Upper lobe of right lung (tissue), 1 donor: ENCODE measurements at regions not wholly inside any gene's neighbourhood (a gene's known extent, or its start where the extent isn't known, plus 50 kb on each side); places are given as distances from the start of the nearest gene placed in this dataset.
A peak's percentile ranks its signal among the peaks of the same experiment; 100 is the strongest.

Source experiments
- ATAC-seq: fragments of 200-7000 bp; cut with Tn5 transposase; one replicate; pipeline ENCODE4 v1.9.1; 2020; ENCODE audit warnings: mild to moderate bottlenecking, moderate library complexity
- DNase-seq: peaks from one replicate; pipeline ENCODE4 v3.0.0-alpha.2; 2020
- H3K27ac ChIP-seq: fragments of 200-600 bp; one replicate; pipeline ENCODE4 v1.8.0; 2022
- H3K27me3 ChIP-seq: fragments of 200-600 bp; one replicate; pipeline ENCODE4 v1.8.0; 2022; ENCODE audit warnings: mild to moderate bottlenecking
- H3K36me3 ChIP-seq: fragments of 200-600 bp; one replicate; pipeline ENCODE4 v1.8.0; 2022
- H3K4me1 ChIP-seq: fragments of 200-600 bp; one replicate; pipeline ENCODE4 v1.8.0; 2022
- H3K4me3 ChIP-seq: fragments of 200-600 bp; one replicate; pipeline ENCODE4 v1.8.0; 2022; ENCODE audit warnings: mild to moderate bottlenecking
- H3K9me3 ChIP-seq: fragments of 200-600 bp; one replicate; pipeline ENCODE4 v1.8.0; 2022
- intact Hi-C: fragments of 100-400 bp; cut with DNase I; formaldehyde crosslinking; loops from one replicate; pipeline ENCODE4 v1.11.0; 2022
- TF ChIP-seq, protein P1 (sequence below): fragments of 200-600 bp; IDR thresholded peaks from one replicate; pipeline ENCODE4 v1.8.0; 2022; ENCODE audit warnings: antibody characterized with exemption
- donor health status: DM: no; HTN: yes; CAD: no; lungs with severe emphysema.

DNA sequence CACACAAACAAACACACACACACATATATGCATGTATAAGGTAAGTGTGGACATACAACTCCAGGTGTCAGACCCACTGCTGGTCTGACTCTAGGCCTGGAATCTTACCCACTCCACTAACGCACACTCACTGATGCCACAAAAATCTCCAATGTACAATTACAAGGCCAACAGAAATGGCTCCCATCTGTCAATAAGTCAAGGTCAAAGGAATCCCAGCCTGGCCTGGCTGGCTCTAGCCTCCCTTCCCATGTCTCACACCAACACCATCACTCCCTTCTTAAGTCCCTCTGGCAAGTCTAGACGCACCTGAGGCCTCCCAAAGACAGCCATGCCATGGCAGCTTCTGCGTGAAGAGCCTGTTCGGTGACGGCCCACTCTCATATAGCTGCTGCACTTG lies 99.2 kb upstream of the CDYL2 start:
- H3K27ac ChIP-seq, result no peak overlapping the region
- DNase-seq, result no peak
- intact Hi-C loops, result no loop called here
- no peaks in the 10 kb centered on the region for H3K9me3 ChIP-seq
- no peaks in the 10 kb centered on the region for H3K27me3 ChIP-seq
- ATAC-seq, result no peak
- H3K4me3 ChIP-seq, result no peak overlapping the region
- TF ChIP-seq, protein P1, sequence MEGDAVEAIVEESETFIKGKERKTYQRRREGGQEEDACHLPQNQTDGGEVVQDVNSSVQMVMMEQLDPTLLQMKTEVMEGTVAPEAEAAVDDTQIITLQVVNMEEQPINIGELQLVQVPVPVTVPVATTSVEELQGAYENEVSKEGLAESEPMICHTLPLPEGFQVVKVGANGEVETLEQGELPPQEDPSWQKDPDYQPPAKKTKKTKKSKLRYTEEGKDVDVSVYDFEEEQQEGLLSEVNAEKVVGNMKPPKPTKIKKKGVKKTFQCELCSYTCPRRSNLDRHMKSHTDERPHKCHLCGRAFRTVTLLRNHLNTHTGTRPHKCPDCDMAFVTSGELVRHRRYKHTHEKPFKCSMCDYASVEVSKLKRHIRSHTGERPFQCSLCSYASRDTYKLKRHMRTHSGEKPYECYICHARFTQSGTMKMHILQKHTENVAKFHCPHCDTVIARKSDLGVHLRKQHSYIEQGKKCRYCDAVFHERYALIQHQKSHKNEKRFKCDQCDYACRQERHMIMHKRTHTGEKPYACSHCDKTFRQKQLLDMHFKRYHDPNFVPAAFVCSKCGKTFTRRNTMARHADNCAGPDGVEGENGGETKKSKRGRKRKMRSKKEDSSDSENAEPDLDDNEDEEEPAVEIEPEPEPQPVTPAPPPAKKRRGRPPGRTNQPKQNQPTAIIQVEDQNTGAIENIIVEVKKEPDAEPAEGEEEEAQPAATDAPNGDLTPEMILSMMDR, result no peak
- H3K4me1 ChIP-seq, result no peaks in the 10 kb centered on the region
- H3K36me3 ChIP-seq, result no peaks in the 10 kb centered on the region

DNA sequence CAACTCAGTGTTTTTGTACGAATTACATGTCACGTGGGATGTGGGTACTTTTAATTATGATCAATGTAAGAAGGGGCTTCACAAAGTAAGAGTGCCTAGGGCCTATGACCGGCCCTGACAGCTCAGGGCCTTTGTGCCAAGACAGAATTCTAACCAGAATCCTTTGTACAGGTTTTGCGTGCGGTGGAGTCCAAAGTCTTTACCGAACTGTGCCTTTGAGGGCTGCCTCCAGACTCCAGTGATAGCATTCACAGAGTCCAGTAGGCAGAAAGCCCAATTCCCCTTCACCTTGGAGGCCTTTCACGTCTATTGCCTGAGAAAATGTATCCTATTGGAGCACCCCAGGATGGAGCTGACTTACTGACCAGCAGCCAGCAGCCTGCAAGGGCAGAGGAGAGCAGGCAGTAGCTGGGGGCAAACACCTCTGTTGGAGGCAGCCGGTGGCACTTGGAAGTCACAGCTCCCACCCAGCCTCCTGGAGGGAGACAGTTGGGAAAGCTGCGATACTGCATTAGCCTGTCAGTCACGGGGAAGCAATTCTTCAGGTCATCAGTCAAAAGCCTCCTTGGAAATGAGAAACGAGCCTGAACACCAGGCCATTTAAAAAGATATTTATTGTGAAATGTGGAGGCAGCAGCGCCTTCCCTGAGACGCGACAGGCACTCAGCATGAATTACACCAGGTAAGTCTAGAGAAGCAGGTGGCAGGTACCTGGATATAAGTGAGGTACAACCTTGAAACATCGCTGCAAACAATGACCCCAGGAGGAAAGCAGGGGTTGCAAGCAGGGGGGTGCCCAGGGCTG lies 98.1 kb upstream of the CDYL2 start:
- no peak for DNase-seq
- Histone ChIP-seq H3K4me3 (no peak overlapping the region), H3K36me3 (no peaks in the 10 kb centered on the region), H3K27me3 (no peaks in the 10 kb centered on the region), H3K9me3 (no peaks in the 10 kb centered on the region), H3K27ac (no peak overlapping the region), H3K4me1 (no peaks in the 10 kb centered on the region)
- TF ChIP-seq, protein P1, result no peak
- intact Hi-C loops, result no loop called here
- no peak for ATAC-seq

DNA sequence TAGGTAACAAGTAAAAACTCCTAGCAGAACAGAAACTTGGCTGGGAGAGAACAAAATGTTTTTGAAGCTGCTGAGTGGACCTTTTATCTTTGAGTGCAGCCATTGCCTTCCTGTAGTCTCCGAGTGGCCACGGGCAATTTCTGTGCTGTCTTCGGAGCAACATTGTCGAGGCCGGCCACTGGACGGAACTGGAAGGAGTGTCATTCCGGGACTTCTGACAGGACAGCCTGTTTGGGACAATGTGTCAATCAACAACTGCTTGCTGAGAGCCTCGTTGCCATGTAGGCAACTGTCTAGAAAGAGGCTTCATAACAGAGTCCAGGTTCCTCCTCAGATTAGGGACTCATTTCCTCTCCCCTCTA lies 96.2 kb upstream of the CDYL2 start:
- H3K4me1 ChIP-seq, result no peaks in the 10 kb centered on the region
- H3K4me3 ChIP-seq, result no peak overlapping the region
- intact Hi-C loops, result no loop called here
- H3K36me3 ChIP-seq, result no peaks in the 10 kb centered on the region
- ATAC-seq (no peak), DNase-seq (no peak)
- peak overlapping the region; percentile 44 for H3K27ac ChIP-seq
- TF ChIP-seq, protein P1, result no peak
- no peaks in the 10 kb centered on the region for H3K9me3 ChIP-seq
- no peaks in the 10 kb centered on the region for H3K27me3 ChIP-seq

DNA sequence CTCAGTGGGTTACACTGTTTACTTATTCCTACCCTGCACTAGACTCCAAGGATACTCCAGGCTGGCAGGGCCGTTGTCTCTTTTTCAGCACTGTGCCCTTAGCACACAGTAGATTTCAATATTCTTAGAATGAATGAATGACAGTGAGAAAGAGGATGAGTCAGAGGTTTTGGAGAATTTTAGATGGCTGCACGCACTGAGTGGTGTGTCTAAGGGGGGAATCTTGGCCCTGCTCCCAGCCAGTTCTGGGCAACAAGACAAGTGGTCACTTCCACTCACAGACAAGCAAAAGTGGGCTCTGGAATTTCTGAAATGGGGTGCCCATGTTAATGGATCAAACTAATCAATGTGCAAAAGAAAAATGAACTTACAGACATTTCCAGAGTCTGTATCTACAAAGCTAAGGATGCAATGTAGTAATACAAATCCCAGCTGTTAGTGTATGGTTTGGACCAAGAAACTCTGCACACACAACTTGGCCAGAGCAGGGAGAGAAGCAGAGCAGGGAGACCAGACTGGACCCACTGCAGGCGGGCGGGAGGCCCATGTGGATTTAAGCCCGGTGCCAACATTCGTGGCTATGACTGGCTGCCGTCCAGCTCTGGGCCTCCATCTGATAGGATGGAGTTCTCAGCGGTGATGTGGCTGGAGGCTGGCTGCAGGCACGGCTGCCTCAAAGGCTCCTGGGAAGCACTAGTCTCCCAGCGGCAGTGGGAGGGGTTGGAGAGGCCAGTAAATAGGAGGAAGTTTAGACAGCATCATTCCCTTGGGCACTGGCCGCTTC lies 95.6 kb upstream of the CDYL2 start:
- intact Hi-C loops, result no loop called here
- no peak overlapping the region for H3K4me3 ChIP-seq
- DNase-seq, result peak; percentile 79
- H3K36me3 ChIP-seq, result no peaks in the 10 kb centered on the region
- H3K9me3 ChIP-seq, result no peaks in the 10 kb centered on the region
- no peaks in the 10 kb centered on the region for H3K4me1 ChIP-seq
- no peaks in the 10 kb centered on the region for H3K27me3 ChIP-seq
- peak; percentile 83 for ATAC-seq
- TF ChIP-seq, protein P1, result no peak
- H3K27ac ChIP-seq, result peak overlapping the region; percentile 44

DNA sequence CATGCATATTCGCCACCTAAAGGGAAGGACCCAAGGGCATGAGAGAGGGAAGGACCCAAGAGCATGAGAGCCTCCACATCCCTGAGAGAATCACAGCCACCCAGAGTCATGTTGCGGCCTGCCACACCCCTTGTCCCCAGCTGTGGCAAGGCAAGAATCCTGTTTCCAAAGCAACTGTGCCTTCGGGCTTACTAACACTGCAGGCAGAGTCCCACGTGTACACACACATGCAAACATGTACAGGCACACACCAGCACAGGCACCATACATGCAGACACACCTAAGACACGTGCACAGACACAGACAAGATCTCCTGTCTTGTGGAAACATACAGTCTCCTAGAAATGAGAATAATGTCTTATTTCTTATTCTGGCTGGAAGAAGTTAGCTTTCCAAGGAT lies 92.4 kb upstream of the CDYL2 start:
- no peaks in the 10 kb centered on the region for H3K27me3 ChIP-seq
- ATAC-seq (no peak), DNase-seq (no peak)
- TF ChIP-seq, protein P1, result no peak
- intact Hi-C loops, result no loop called here
- H3K9me3 ChIP-seq, result no peaks in the 10 kb centered on the region
- no peak overlapping the region for H3K4me3 ChIP-seq
- no peaks in the 10 kb centered on the region for H3K4me1 ChIP-seq
- H3K36me3 ChIP-seq, result no peaks in the 10 kb centered on the region
- H3K27ac ChIP-seq, result no peak overlapping the region
